Activated B cell treated with CpG ODN at 0.5 μM for 24 hours (primary cell): ENCODE measurements at regions not wholly inside any gene's neighbourhood (a gene's known extent, or its start where the extent isn't known, plus 50 kb on each side); places are given as distances from the start of the nearest gene placed in this dataset.

ENCODE experiments used
- ATAC-seq: fragments of 200-7000 bp; cut with Tn5 transposase; one replicate; pipeline ENCODE4 v1.10.0; 2021; ENCODE audit warnings: low read depth, mild to moderate bottlenecking, moderate library complexity
- CTCF ChIA-PET: fragments of 350-600 bp; sonication (Branson Sonifier 250); formaldehyde crosslinking; loops from one replicate; lab custom pipeline; 2021; ENCODE audit warnings: antibody characterized with exemption; lab: Charles Lee
- POLR2A ChIA-PET: fragments of 350-600 bp; sonication (Branson Sonifier 250); formaldehyde crosslinking; loops from one replicate; lab custom pipeline; 2021; ENCODE audit warnings: antibody characterized with exemption; lab: Charles Lee
- DNase-seq: peaks from one replicate; pipeline ENCODE4 v3.0.0; 2022
- H3K27ac Mint-ChIP-seq: one replicate; pipeline ENCODE4 v1.8.0; 2020; ENCODE audit warnings: mixed read lengths
- H3K27me3 Mint-ChIP-seq: one replicate; pipeline ENCODE4 v1.8.0; 2021; ENCODE audit warnings: mixed read lengths
- H3K36me3 Mint-ChIP-seq: one replicate; pipeline ENCODE4 v1.8.0; 2021; ENCODE audit warnings: low read depth, mixed read lengths
- H3K4me1 Mint-ChIP-seq: one replicate; pipeline ENCODE4 v1.8.0; 2021; ENCODE audit warnings: mixed read lengths
- H3K4me3 Mint-ChIP-seq: one replicate; pipeline ENCODE4 v1.8.0; 2020; ENCODE audit warnings: mild to moderate bottlenecking, mixed read lengths
- H3K9me3 Mint-ChIP-seq: one replicate; pipeline ENCODE4 v1.8.0; 2020; ENCODE audit warnings: mixed read lengths
- CTCF ChIP-seq: fragments of 200-600 bp; IDR thresholded peaks from one replicate; pipeline ENCODE4 v1.8.0; 2022; ENCODE audit warnings: antibody characterized with exemption, mild to moderate bottlenecking
- intact Hi-C: fragments of 100-400 bp; cut with micrococcal nuclease; formaldehyde crosslinking; loops from one replicate; pipeline ENCODE4 v1.15.1; 2024

DNA sequence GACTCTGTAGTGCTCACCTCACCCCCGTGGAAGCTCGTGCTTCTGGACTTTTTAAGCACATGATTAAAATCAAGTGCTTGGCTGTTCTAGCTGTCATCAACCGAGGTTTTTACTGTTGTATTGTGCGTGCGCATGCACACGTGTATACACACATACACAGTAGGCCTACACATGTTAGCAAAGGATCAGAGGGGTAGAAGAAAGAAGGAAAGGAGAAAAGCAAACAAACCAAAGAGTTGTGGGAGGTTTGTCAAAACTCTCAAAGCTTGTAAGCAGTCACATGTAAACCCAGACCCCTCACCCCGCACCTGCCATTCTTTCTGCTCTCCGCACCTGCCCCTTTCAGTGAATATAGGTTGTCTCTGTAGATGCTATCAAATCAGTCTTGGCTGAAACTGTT, 311.8 kb downstream of the HS3ST1 start:
- ChIA-PET CTCF (no interaction called here), POLR2A (no interaction called here)
- Mint-ChIP-seq H3K27ac (no peak overlapping the region), H3K9me3 (no peaks in the 10 kb centered on the region), H3K4me3 (no peak overlapping the region), H3K4me1 (peaks cover 24% of the 10 kb centered on the region), H3K27me3 (no peaks in the 10 kb centered on the region), H3K36me3 (no peaks in the 10 kb centered on the region)
- no peak for DNase-seq
- no peak for ATAC-seq
- intact Hi-C loops: no loop called here
- TF ChIP-seq CTCF: no peak

GRCh38 chr4:11111876-11112275, 316.8 kb downstream of the HS3ST1 start:
- Mint-ChIP-seq H3K36me3 (no peaks in the 10 kb centered on the region), H3K27ac (no peak overlapping the region), H3K27me3 (no peaks in the 10 kb centered on the region), H3K9me3 (peaks cover 7% of the 10 kb centered on the region), H3K4me3 (no peak overlapping the region), H3K4me1 (peaks cover 26% of the 10 kb centered on the region)
- DNase-seq (no peak), ATAC-seq (no peak)
- intact Hi-C loops: no loop called here
- no peak for TF ChIP-seq CTCF
- ChIA-PET POLR2A (no interaction called here), CTCF (no interaction called here)

GRCh38 chr4:11111370-11111769, 317.3 kb downstream of the HS3ST1 start:
- H3K36me3 Mint-ChIP-seq: no peaks in the 10 kb centered on the region
- ATAC-seq (no peak), DNase-seq (no peak)
- TF ChIP-seq CTCF: no peak
- H3K4me3 Mint-ChIP-seq: no peak overlapping the region
- H3K9me3 Mint-ChIP-seq: peaks cover 7% of the 10 kb centered on the region
- no peak overlapping the region for H3K27ac Mint-ChIP-seq
- ChIA-PET CTCF (no interaction called here), POLR2A (no interaction called here)
- intact Hi-C loops: no loop called here
- H3K4me1 Mint-ChIP-seq: peaks cover 29% of the 10 kb centered on the region
- no peaks in the 10 kb centered on the region for H3K27me3 Mint-ChIP-seq

DNA sequence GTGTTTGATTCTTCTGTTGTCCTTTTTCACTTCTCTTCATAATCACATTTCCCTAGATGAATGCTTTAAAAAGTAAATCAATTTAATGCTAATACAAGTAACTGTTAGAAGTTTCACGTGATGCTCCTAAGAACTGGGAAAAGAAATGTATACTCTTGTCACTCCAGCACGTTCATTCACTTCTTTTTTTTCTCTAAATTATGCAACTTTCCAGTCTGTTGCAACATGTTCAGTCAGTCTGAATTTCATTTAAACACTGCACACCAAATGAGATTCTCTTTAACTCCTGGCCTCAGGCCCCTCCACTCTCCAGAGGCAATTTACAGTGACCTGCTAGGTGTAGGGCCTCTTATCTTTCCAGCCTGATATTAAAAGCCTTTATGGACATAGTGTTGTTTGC, 321.9 kb downstream of the HS3ST1 start:
- ChIA-PET CTCF (no interaction called here), POLR2A (no interaction called here)
- H3K4me3 Mint-ChIP-seq: no peak overlapping the region
- H3K27me3 Mint-ChIP-seq: no peaks in the 10 kb centered on the region
- peaks cover 45% of the 10 kb centered on the region for H3K4me1 Mint-ChIP-seq
- DNase-seq: no peak
- no peak overlapping the region for H3K27ac Mint-ChIP-seq
- intact Hi-C loops: no loop called here
- peaks cover 9% of the 10 kb centered on the region for H3K9me3 Mint-ChIP-seq
- no peak for TF ChIP-seq CTCF
- H3K36me3 Mint-ChIP-seq: peaks cover under 1% of the 10 kb centered on the region
- ATAC-seq: no peak

GRCh38 chr4:11106190-11106589, 322.5 kb downstream of the HS3ST1 start:
- peaks cover 3% of the 10 kb centered on the region for H3K36me3 Mint-ChIP-seq
- H3K4me3 Mint-ChIP-seq: no peak overlapping the region
- ChIA-PET CTCF (no interaction called here), POLR2A (no interaction called here)
- ATAC-seq (no peak), DNase-seq (no peak)
- intact Hi-C loops: no loop called here
- peaks cover 44% of the 10 kb centered on the region for H3K4me1 Mint-ChIP-seq
- TF ChIP-seq CTCF: no peak
- H3K9me3 Mint-ChIP-seq: peaks cover 10% of the 10 kb centered on the region
- H3K27ac Mint-ChIP-seq: no peak overlapping the region
- no peaks in the 10 kb centered on the region for H3K27me3 Mint-ChIP-seq
